Gastrocnemius medialis (tissue), 4 donors: ENCODE measurements at regions not wholly inside any gene's neighbourhood (a gene's known extent, or its start where the extent isn't known, plus 50 kb on each side); places are given as distances from the start of the nearest gene placed in this dataset.

Source experiments
- ATAC-seq, 2 donors: fragments of 150-250 bp; one replicate each; pipeline ENCODE4 v1.9.1; 2016
- DNase-seq, 2 donors: peaks; one replicate each; pipeline ENCODE4 v3.0.0-alpha.2; 2019
- H3K27ac ChIP-seq, 4 donors: fragments of 200-600 bp; sonication (generic); 1 replicate in 1 of 4; 2 replicates in 3 of 4; pipeline ENCODE4 v1.5.1; 2016 to 2018; ENCODE audit warnings: mild to moderate bottlenecking in 2 of 4, moderate library complexity in 1 of 4
- H3K27me3 ChIP-seq, 3 donors: fragments of 200-600 bp; sonication (generic) in 2 of 3; 1 replicate in 1 of 3; 2 replicates in 2 of 3; pipeline versions ENCODE4 v1.5.1 to v1.6.0; 2016 to 2019; ENCODE audit warnings: mild to moderate bottlenecking in 1 of 3, moderate library complexity in 1 of 3
- H3K36me3 ChIP-seq, 2 donors: fragments of 200-600 bp; sonication (generic) in 1 of 2; one replicate each; pipeline ENCODE4 v1.5.1; 2017 to 2018
- H3K4me1 ChIP-seq, 2 donors: fragments of 200-600 bp; sonication (generic) in 1 of 2; one replicate each; pipeline ENCODE4 v1.5.1; 2016 to 2017; ENCODE audit warnings: mild to moderate bottlenecking in 2 of 2
- H3K4me3 ChIP-seq, 4 donors: fragments of 200-600 bp; sonication (generic) in 3 of 4; 1 replicate in 1 of 4; 2 replicates in 3 of 4; pipeline ENCODE4 v1.5.1; 2016 to 2019; ENCODE audit warnings: mild to moderate bottlenecking in 2 of 4
- H3K9me3 ChIP-seq, 3 donors: fragments of 200-600 bp; sonication (generic) in 2 of 3; 1 replicate in 1 of 3; 2 replicates in 2 of 3; pipeline ENCODE4 v1.5.1; 2016 to 2019
- POLR2A ChIP-seq, 2 donors: fragments of 450-650 bp; IDR thresholded peaks; one replicate each; pipeline ENCODE4 v1.6.1; 2017; ENCODE audit warnings: antibody characterized with exemption in 2 of 2, mild to moderate bottlenecking in 2 of 2, moderate library complexity in 2 of 2
- in situ Hi-C, 4 donors: fragments of 200-750 bp; cut with MboI; loops; one replicate each; pipeline versions ENCODE4 v1.15.0 to v1.8.0; 2017; ENCODE audit warnings: low sequenced_read_pairs in 4 of 4
- intact Hi-C: fragments of 100-400 bp; cut with DNase I; formaldehyde crosslinking; loops from one replicate; pipeline ENCODE4 v1.15.1; 2023; ENCODE audit warnings: low total_unique reads
- TF ChIP-seq, protein P1 (sequence below), 5 experiments: fragments of 450-650 bp in 3 of 5; fragments of 200-600 bp in 2 of 5; sonication (generic) in 2 of 5; IDR thresholded peaks in 4 of 5; conservative IDR thresholded peaks in 1 of 5; 1 replicate in 4 of 5; 2 replicates in 1 of 5; pipeline ENCODE4 v1.5.1; 2016 to 2019; ENCODE audit warnings: antibody characterized with exemption in 5 of 5, mild to moderate bottlenecking in 3 of 5, moderate library complexity in 3 of 5

DNA sequence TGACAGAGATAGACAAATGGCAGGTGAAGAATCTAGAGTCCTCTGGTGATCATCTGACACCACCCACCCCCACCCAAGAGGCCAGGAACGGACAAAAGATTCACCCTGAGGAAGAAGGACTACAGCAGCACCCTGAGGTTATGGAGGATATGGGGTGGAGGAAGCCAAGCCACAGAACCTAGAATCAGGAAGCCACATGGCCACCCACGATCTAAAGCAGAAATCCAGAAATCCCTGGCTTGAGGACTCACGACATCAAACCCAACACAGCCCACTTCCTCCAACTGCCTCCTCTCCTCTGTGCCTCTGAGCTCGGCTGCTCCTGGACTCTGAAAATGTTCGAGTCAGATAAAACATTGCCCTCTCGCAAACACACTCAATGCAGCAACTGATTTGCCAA lies 364.3 kb downstream of the SHANK2 start:
- ATAC-seq, result no peak
- peaks cover 11 to 17% (median 11%) of the 10 kb centered on the region in 3 donors for H3K27me3 ChIP-seq
- in situ Hi-C loops, result no loop called here

DNA sequence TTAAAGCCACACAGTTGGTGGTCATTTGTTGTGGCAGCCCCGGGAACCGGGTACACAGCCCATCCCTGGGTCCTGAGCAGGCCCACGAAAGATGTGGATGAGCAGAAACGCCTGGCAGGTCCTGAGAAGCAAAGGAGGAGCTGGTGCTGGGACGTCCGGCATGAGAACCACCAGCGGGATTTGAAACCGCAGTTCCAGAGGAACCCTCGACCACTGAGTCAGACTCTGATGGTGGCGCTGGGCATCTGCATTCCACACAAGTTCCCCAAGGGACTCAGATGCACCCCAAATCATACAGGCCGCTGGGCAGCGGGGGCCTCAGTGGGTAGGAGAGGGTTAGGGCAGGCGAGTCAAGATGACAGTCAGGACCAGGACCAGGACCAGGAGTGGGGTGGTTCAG lies 363.0 kb downstream of the SHANK2 start:
- in situ Hi-C loops (no loop called here), intact Hi-C loops (no loop called here)
- Histone ChIP-seq H3K27ac (no peak overlapping the region), H3K36me3 (no peaks in the 10 kb centered on the region), H3K4me3 (no peak overlapping the region), H3K9me3 (no peaks in the 10 kb centered on the region), H3K4me1 (no peaks in the 10 kb centered on the region), H3K27me3 (peaks cover 9 to 11% (median 11%) of the 10 kb centered on the region in 3 donors)
- TF ChIP-seq, protein P1, sequence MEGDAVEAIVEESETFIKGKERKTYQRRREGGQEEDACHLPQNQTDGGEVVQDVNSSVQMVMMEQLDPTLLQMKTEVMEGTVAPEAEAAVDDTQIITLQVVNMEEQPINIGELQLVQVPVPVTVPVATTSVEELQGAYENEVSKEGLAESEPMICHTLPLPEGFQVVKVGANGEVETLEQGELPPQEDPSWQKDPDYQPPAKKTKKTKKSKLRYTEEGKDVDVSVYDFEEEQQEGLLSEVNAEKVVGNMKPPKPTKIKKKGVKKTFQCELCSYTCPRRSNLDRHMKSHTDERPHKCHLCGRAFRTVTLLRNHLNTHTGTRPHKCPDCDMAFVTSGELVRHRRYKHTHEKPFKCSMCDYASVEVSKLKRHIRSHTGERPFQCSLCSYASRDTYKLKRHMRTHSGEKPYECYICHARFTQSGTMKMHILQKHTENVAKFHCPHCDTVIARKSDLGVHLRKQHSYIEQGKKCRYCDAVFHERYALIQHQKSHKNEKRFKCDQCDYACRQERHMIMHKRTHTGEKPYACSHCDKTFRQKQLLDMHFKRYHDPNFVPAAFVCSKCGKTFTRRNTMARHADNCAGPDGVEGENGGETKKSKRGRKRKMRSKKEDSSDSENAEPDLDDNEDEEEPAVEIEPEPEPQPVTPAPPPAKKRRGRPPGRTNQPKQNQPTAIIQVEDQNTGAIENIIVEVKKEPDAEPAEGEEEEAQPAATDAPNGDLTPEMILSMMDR (IDR thresholded peaks at IDR 0.05 in 4 of 5, conservative IDR thresholded peaks at IDR 0.05 in 1 of 5), result no peak
- TF ChIP-seq POLR2A (IDR thresholded peaks at IDR 0.05), result no peak
- DNase-seq (no peak), ATAC-seq (no peak)

More for the DNA sequence above, 364.3 kb downstream of the SHANK2 start:
- no peaks in the 10 kb centered on the region for H3K9me3 ChIP-seq
- no peak for DNase-seq
- no peaks in the 10 kb centered on the region for H3K36me3 ChIP-seq
- no peak overlapping the region for H3K27ac ChIP-seq
- intact Hi-C loops, result no loop called here
- H3K4me1 ChIP-seq, result no peaks in the 10 kb centered on the region
- no peak for TF ChIP-seq POLR2A (IDR thresholded peaks at IDR 0.05)
- TF ChIP-seq, protein P1 (IDR thresholded peaks at IDR 0.05 in 4 of 5, conservative IDR thresholded peaks at IDR 0.05 in 1 of 5), result no peak
- H3K4me3 ChIP-seq, result no peak overlapping the region

DNA sequence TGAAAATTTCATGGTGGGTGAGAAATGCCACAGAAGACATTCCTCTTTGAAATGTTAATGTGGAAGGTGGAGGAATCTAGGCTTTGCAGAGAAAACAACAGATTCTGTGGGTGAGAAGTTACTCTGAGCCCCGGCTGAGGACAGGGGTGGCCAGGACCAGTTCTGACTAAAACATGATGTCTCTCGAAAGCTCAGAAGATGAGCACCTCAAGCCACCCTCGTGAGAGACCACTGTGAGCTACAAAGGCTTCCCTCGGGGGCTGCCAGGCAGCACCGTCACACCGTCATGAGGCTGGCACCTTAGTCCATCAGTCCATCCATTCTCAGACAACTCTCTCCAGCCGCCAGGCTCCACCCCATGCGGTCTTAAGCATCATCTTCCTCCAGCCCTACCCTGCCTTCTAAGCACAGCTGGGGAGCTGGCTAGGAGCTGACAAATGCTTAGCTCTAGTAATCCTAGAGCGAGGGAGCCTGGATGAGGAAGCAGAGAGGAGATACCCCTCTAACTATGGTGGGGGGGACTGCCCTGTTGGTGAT lies 360.5 kb downstream of the SHANK2 start:
- intact Hi-C loops, result no loop called here
- in situ Hi-C loops, result no loop called here
- TF ChIP-seq, protein P1 (IDR thresholded peaks at IDR 0.05 in 4 of 5, conservative IDR thresholded peaks at IDR 0.05 in 1 of 5), result no peak
- no peak for TF ChIP-seq POLR2A (IDR thresholded peaks at IDR 0.05)
- DNase-seq, result no peak
- Histone ChIP-seq H3K36me3 (no peaks in the 10 kb centered on the region), H3K4me1 (no peaks in the 10 kb centered on the region), H3K27me3 (peaks cover 0 to 1% (median 0%) of the 10 kb centered on the region in 3 donors), H3K9me3 (no peaks in the 10 kb centered on the region), H3K27ac (no peak overlapping the region), H3K4me3 (no peak overlapping the region)
- ATAC-seq, result no peak

DNA sequence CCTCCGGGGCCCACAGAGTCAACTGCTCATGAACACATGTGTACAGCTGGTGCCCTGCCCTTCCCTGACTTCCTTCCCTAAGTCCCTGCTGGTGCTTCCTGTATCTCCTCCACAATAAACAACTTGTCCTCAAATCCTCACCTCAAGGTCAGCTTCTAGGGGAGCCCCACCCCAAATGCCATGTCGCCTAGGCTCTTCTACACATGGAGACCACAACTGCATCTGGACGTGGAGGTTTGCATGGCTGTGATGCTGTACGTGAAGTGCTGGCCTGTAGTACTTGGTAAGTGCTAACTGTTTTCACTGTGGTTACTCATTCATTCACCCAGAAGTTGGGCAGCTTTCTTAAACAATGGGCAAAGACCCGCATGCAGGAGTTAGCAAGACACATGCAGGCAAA lies 359.5 kb downstream of the SHANK2 start:
- no peak for DNase-seq
- Histone ChIP-seq H3K9me3 (peaks cover 0 to 5% (median 0%) of the 10 kb centered on the region in 3 donors), H3K36me3 (no peaks in the 10 kb centered on the region), H3K4me1 (no peaks in the 10 kb centered on the region), H3K4me3 (no peak overlapping the region), H3K27me3 (no peaks in the 10 kb centered on the region), H3K27ac (no peak overlapping the region)
- in situ Hi-C loops, result no loop called here
- intact Hi-C loops, result no loop called here
- no peak for ATAC-seq
- no peak for TF ChIP-seq POLR2A (IDR thresholded peaks at IDR 0.05)
- TF ChIP-seq, protein P1 (IDR thresholded peaks at IDR 0.05 in 4 of 5, conservative IDR thresholded peaks at IDR 0.05 in 1 of 5), result no peak
